CD8-positive, alpha-beta memory T cell (primary cell): ENCODE measurements at regions not wholly inside any gene's neighbourhood (a gene's known extent, or its start where the extent isn't known, plus 50 kb on each side); places are given as distances from the start of the nearest gene placed in this dataset.
"Not testable (repeated sequence)": the region's sequence is repeated elsewhere in the genome, so short reads cannot be mapped to it uniquely, and the experiment has no call there.

Experiments
- CTCF ChIA-PET: fragments of 350-600 bp; sonication (Branson Sonifier 250); formaldehyde crosslinking; loops from one replicate; lab custom pipeline; 2021; ENCODE audit warnings: antibody characterized with exemption; lab: Charles Lee
- POLR2A ChIA-PET: fragments of 350-600 bp; sonication (Branson Sonifier 250); formaldehyde crosslinking; loops from one replicate; lab custom pipeline; 2021; ENCODE audit warnings: antibody characterized with exemption; lab: Charles Lee
- DNase-seq, 5 donors: peaks; one replicate each; pipeline versions ENCODE4 v3.0.0 to v3.0.0-alpha.2; 2020 to 2022; ENCODE audit warnings: mixed read lengths in 1 of 5
- H3K27ac ChIP-seq: one replicate; pipeline ENCODE4 v1.7.0; 2013; ENCODE audit warnings: low read depth, mild to moderate bottlenecking, low read length, moderate library complexity
- H3K27me3 ChIP-seq: 2 replicates; pipeline ENCODE4 v1.7.0; 2013; ENCODE audit warnings: low read length, mild to moderate bottlenecking; ENCODE audit not compliant: insufficient read depth, poor library complexity, severe bottlenecking
- H3K36me3 ChIP-seq: 2 replicates; pipeline ENCODE4 v1.7.0; 2013; ENCODE audit warnings: mild to moderate bottlenecking, low read length, moderate library complexity; ENCODE audit not compliant: insufficient read depth
- H3K4me1 ChIP-seq: 2 replicates; pipeline ENCODE4 v1.7.0; 2013; ENCODE audit warnings: mild to moderate bottlenecking, low read length, moderate library complexity; ENCODE audit not compliant: insufficient read depth
- H3K4me3 ChIP-seq: 2 replicates; pipeline ENCODE4 v1.7.0; 2013; ENCODE audit warnings: mild to moderate bottlenecking, low read length
- H3K9me3 ChIP-seq: 2 replicates; pipeline ENCODE4 v1.7.0; 2013; ENCODE audit warnings: mild to moderate bottlenecking, low read length
- H3K27ac Mint-ChIP-seq, 8 donors: one replicate each; pipeline ENCODE4 v1.8.0; 2020 to 2021; ENCODE audit warnings: mixed read lengths in 8 of 8, mild to moderate bottlenecking in 6 of 8, inconsistent platforms in 3 of 8, moderate library complexity in 3 of 8
- H3K27me3 Mint-ChIP-seq, 2 donors: one replicate each; pipeline ENCODE4 v1.8.0; 2020 to 2021; ENCODE audit warnings: mixed read lengths in 2 of 2, mild to moderate bottlenecking in 1 of 2, moderate library complexity in 1 of 2
- H3K36me3 Mint-ChIP-seq, 3 donors: one replicate each; pipeline ENCODE4 v1.8.0; 2020 to 2021; ENCODE audit warnings: mixed read lengths in 3 of 3, inconsistent platforms in 1 of 3, mild to moderate bottlenecking in 1 of 3
- H3K4me1 Mint-ChIP-seq, 3 donors: one replicate each; pipeline ENCODE4 v1.8.0; 2020 to 2021; ENCODE audit warnings: mixed read lengths in 3 of 3, inconsistent platforms in 1 of 3, mild to moderate bottlenecking in 1 of 3
- H3K4me3 Mint-ChIP-seq, 7 donors: one replicate each; pipeline ENCODE4 v1.8.0; 2020 to 2021; ENCODE audit warnings: mixed read lengths in 7 of 7, mild to moderate bottlenecking in 6 of 7, moderate library complexity in 4 of 7, inconsistent platforms in 2 of 7
- H3K9me3 Mint-ChIP-seq, 5 donors: one replicate each; pipeline ENCODE4 v1.8.0; 2020 to 2022; ENCODE audit warnings: mixed read lengths in 5 of 5, mild to moderate bottlenecking in 3 of 5, moderate library complexity in 2 of 5, inconsistent platforms in 1 of 5

GRCh38 chr20:6698056-6698455, 69.4 kb upstream of the BMP2 start:
- peaks cover 0 to 16% (median 3%) of the 10 kb centered on the region in 5 donors for H3K9me3 Mint-ChIP-seq
- H3K4me3 ChIP-seq: no peak overlapping the region
- H3K4me1 ChIP-seq: no peaks in the 10 kb centered on the region

GRCh38 chr20:6697228-6697972, 70.1 kb upstream of the BMP2 start:
- Histone ChIP-seq H3K4me3 (no peak overlapping the region), H3K27me3 (no peaks in the 10 kb centered on the region), H3K36me3 (no peaks in the 10 kb centered on the region), H3K4me1 (no peaks in the 10 kb centered on the region), H3K9me3 (no peaks in the 10 kb centered on the region), H3K27ac (no peak overlapping the region)
- Mint-ChIP-seq H3K27ac (no peak overlapping the region), H3K9me3 (peaks cover 0 to 16% (median 3%) of the 10 kb centered on the region in 5 donors), H3K36me3 (no peaks in the 10 kb centered on the region), H3K27me3 (peaks cover 0 to 3% of the 10 kb centered on the region in 2 donors), H3K4me1 (no peaks in the 10 kb centered on the region), H3K4me3 (no peak overlapping the region)
- ChIA-PET CTCF (no interaction called here), POLR2A (no interaction called here)
- DNase-seq: no peak

More at GRCh38 chr20:6698056-6698455, 69.4 kb upstream of the BMP2 start:
- H3K36me3 Mint-ChIP-seq: no peaks in the 10 kb centered on the region
- CTCF ChIA-PET: no interaction called here
- Histone ChIP-seq H3K27ac (no peak overlapping the region), H3K9me3 (no peaks in the 10 kb centered on the region), H3K27me3 (no peaks in the 10 kb centered on the region), H3K36me3 (no peaks in the 10 kb centered on the region)
- H3K27me3 Mint-ChIP-seq: peaks cover 0 to 3% of the 10 kb centered on the region in 2 donors
- POLR2A ChIA-PET: no interaction called here
- no peak overlapping the region for H3K27ac Mint-ChIP-seq
- no peak overlapping the region for H3K4me3 Mint-ChIP-seq
- DNase-seq: no peak
- no peaks in the 10 kb centered on the region for H3K4me1 Mint-ChIP-seq

GRCh38 chr20:6696001-6696400, 71.5 kb upstream of the BMP2 start:
- Histone ChIP-seq H3K4me1 (no peaks in the 10 kb centered on the region), H3K36me3 (no peaks in the 10 kb centered on the region), H3K27ac (no peak overlapping the region), H3K27me3 (no peaks in the 10 kb centered on the region), H3K9me3 (no peaks in the 10 kb centered on the region), H3K4me3 (no peak overlapping the region)
- Mint-ChIP-seq H3K27ac (no peak overlapping the region), H3K36me3 (no peaks in the 10 kb centered on the region), H3K27me3 (peaks cover 0 to 3% of the 10 kb centered on the region in 2 donors), H3K4me3 (no peak overlapping the region), H3K9me3 (peaks cover 0 to 23% (median 7%) of the 10 kb centered on the region in 5 donors), H3K4me1 (no peaks in the 10 kb centered on the region)
- POLR2A ChIA-PET: no interaction called here
- CTCF ChIA-PET: no interaction called here
- no peak for DNase-seq

DNA sequence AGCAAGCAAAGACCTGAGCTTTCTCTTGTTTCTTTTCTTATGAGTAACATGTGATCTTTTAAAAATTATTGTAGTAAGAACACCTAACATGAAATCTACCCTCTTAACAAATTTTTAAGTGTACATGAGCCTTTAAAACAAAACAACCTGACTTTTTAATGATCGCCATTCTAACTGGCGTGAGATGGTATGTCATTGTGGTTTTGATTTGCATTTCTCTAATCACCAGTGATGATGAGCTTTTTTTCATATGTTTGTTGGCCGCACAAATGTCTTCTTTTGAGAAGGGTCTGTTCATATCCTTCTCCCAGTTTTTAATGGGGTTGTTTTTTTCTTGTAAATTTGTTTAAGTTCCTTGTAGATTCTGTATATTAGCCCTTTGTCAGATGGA, 73.7 kb upstream of the BMP2 start:
- H3K9me3 ChIP-seq, H3K27ac ChIP-seq, H3K4me3 ChIP-seq, H3K36me3 ChIP-seq, H3K4me1 ChIP-seq, H3K27me3 ChIP-seq, POLR2A ChIA-PET, H3K27ac Mint-ChIP-seq, H3K4me3 Mint-ChIP-seq, H3K27me3 Mint-ChIP-seq, H3K36me3 Mint-ChIP-seq, CTCF ChIA-PET, H3K4me1 Mint-ChIP-seq, DNase-seq: not testable (repeated sequence)
- peaks cover 0 to 25% (median 7%) of the 10 kb centered on the region in 5 donors for H3K9me3 Mint-ChIP-seq

DNA sequence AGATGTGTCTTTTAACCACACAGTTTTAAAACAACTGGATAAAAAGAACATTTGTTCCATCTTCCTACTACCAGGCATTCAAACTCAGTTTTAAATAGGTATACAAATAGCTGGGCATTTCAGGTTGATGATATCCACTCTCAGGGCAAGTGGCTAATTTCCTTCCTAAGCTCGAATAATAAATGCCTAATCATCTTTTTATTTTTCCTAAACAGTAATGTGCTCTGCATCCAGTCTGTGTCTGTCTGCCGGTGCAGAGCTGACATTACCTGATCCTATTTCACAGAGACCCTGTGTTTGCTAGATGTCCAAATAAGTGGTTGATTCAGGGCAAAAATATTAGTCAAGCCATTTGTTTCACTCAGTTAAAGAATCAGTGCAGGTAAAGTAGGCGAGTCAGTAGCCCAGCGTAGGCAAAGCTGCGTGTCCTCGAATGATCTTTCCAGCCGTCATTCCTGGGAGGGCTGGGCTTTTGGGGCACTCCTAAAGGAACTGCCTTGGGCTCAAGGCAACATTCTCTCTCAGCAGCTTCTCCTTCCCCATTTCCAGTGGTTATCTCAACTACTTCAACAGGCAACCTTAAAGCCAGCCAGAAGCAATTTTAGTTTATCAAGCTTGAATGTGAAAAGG, 74.2 kb upstream of the BMP2 start:
- Mint-ChIP-seq H3K4me1 (no peaks in the 10 kb centered on the region), H3K27me3 (peaks cover 0 to 5% of the 10 kb centered on the region in 2 donors), H3K4me3 (no peak overlapping the region), H3K27ac (no peak overlapping the region), H3K36me3 (no peaks in the 10 kb centered on the region), H3K9me3 (peaks cover 3 to 25% (median 7%) of the 10 kb centered on the region in 5 donors)
- ChIA-PET POLR2A (no interaction called here), CTCF (no interaction called here)
- Histone ChIP-seq H3K27me3 (no peaks in the 10 kb centered on the region), H3K27ac (no peak overlapping the region), H3K4me1 (no peaks in the 10 kb centered on the region), H3K4me3 (no peak overlapping the region), H3K9me3 (no peaks in the 10 kb centered on the region), H3K36me3 (no peaks in the 10 kb centered on the region)
- DNase-seq: no peak

DNA sequence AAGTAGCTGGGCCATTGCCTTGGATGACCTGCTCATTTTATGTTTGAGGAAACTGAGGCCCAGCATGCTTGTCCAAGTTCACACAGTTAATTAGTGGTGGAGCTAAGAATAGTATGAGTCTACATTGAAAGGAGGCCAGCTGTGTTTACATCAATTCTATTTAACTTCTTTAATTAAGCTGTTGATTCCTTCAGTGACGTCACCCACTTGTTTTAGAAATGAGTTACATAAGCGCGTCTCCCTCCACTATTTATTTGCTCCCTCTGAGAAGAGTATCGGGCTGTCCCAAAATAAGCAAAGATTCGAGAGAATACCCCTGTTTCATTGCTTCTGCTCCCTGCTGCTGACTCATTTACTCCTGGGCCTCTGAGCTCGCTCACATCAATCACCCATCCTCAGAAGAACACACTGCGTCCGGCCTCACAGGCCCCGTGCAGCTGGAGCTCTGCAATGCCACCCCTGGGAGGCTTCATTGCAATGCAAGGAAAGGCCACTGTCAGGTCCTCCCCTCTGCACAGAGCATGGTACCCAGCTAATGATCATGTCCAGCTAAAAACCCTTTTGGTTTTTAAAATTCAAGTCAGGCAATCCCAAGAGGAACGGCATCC, 74.8 kb upstream of the BMP2 start:
- H3K9me3 ChIP-seq: no peaks in the 10 kb centered on the region
- H3K27ac Mint-ChIP-seq: no peak overlapping the region
- H3K36me3 ChIP-seq: no peaks in the 10 kb centered on the region
- ChIA-PET CTCF (no interaction called here), POLR2A (no interaction called here)
- no peaks in the 10 kb centered on the region for H3K4me1 ChIP-seq
- H3K27ac ChIP-seq: no peak overlapping the region
- no peak overlapping the region for H3K4me3 Mint-ChIP-seq
- no peaks in the 10 kb centered on the region for H3K36me3 Mint-ChIP-seq
- H3K4me1 Mint-ChIP-seq: no peaks in the 10 kb centered on the region
- H3K4me3 ChIP-seq: no peak overlapping the region
- no peak for DNase-seq
- H3K9me3 Mint-ChIP-seq: peaks cover 3 to 25% (median 7%) of the 10 kb centered on the region in 5 donors
- H3K27me3 ChIP-seq: no peaks in the 10 kb centered on the region
- H3K27me3 Mint-ChIP-seq: peaks cover 0 to 5% of the 10 kb centered on the region in 2 donors

GRCh38 chr20:6691516-6691915, 76.0 kb upstream of the BMP2 start:
- H3K9me3 Mint-ChIP-seq: peaks cover 0 to 16% (median 7%) of the 10 kb centered on the region in 5 donors
- no peak overlapping the region for H3K27ac ChIP-seq
- H3K27me3 ChIP-seq: no peaks in the 10 kb centered on the region
- ChIA-PET POLR2A (no interaction called here), CTCF (no interaction called here)
- no peak for DNase-seq
- no peak overlapping the region for H3K27ac Mint-ChIP-seq
- no peaks in the 10 kb centered on the region for H3K36me3 Mint-ChIP-seq
- no peaks in the 10 kb centered on the region for H3K9me3 ChIP-seq
- peaks cover 0 to 5% of the 10 kb centered on the region in 2 donors for H3K27me3 Mint-ChIP-seq
- H3K4me3 ChIP-seq: no peak overlapping the region
- no peaks in the 10 kb centered on the region for H3K4me1 Mint-ChIP-seq
- H3K4me3 Mint-ChIP-seq: no peak overlapping the region
- H3K4me1 ChIP-seq: no peaks in the 10 kb centered on the region
- H3K36me3 ChIP-seq: no peaks in the 10 kb centered on the region

DNA sequence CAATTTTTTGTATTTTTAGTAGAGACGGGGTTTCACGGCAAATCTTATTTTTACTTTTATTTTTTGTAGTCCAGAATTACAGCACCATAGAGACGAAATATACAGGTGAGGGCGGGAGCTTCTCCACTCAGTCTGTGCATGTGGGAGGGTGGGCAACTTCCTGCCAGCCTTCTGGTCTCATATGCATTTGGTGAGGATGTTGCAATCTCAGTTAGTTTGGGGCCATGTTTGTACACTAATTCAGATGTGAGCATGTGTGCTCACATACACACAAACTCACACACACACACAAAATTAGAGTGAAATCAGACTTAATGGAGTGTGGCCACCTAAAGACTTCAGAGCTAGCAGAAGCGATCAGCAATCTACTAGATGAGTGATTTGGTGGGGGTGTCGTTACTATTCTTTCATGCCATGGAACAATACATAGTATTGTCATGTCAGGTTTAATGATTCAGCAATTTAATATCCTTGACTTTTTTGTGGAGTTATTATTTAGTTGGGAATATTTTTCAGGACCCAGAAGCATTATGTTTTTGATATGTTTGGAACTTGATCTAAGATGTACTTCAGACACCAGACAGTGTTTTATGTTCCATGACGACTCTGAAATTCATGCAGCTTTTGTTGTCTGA, 78.0 kb upstream of the BMP2 start:
- Mint-ChIP-seq H3K9me3 (peaks cover 0 to 11% (median 5%) of the 10 kb centered on the region in 5 donors), H3K4me1 (no peaks in the 10 kb centered on the region), H3K27ac (no peak overlapping the region), H3K27me3 (peaks cover 0 to 4% of the 10 kb centered on the region in 2 donors), H3K36me3 (no peaks in the 10 kb centered on the region), H3K4me3 (no peak overlapping the region)
- no peak for DNase-seq
- Histone ChIP-seq H3K9me3 (no peaks in the 10 kb centered on the region), H3K27me3 (no peaks in the 10 kb centered on the region), H3K4me1 (no peaks in the 10 kb centered on the region), H3K4me3 (no peak overlapping the region), H3K27ac (no peak overlapping the region), H3K36me3 (no peaks in the 10 kb centered on the region)
- ChIA-PET POLR2A (no interaction called here), CTCF (no interaction called here)
